ENCODE measurements at regions not wholly inside any gene's neighbourhood (a gene's known extent, or its start where the extent isn't known, plus 50 kb on each side); places are given as distances from the start of the nearest gene placed in this dataset.

DNA sequence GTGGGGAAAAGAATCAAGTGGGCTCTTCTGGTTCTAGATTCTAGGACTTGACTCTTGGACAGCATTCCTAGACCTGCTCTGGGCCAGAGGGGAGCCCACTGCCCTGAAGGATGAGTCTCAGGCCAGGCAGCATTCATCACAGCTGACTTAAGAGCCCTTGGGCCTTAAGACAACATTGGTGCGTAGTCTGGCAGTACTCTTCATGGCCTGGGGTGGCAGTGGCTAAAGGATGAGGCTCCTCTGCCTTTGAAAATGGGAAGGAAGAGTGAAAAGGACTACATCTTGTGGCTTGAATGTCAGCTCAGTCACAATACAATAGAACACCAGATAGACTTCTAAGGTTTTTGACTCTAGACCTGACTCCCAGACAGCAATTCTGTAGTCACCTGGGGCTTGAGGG, 1415.1 kb upstream of the PRMT6 start:
- Histone ChIP-seq H3K79me2 (ENCODE audit: control insufficient read depth, insufficient read depth, low read length) (no peaks in the 10 kb centered on the region), H3K36me3 (ENCODE audit: control insufficient read depth in 2 of 2, extremely low read depth in 1 of 2, insufficient read depth in 2 of 2, low read length in 2 of 2) (no peaks in the 10 kb centered on the region), H3K27ac (ENCODE audit: insufficient read depth, low read depth, low read length) (no peak overlapping the region), H3K9me3 (replicated peaks; ENCODE audit: control insufficient read depth, insufficient read depth, low read length) (no peaks in the 10 kb centered on the region), H3K27me3 (ENCODE audit: control insufficient read depth in 2 of 2, insufficient read depth in 2 of 2, low read length in 2 of 2) (no peaks in the 10 kb centered on the region), H2AFZ (ENCODE audit: low read depth, low read length) (no peak overlapping the region), H3K4me1 (ENCODE audit: control insufficient read depth, extremely low read depth, insufficient read depth, low read length) (no peaks in the 10 kb centered on the region), H3K9ac (replicated peaks; ENCODE audit: extremely low read depth, insufficient read depth, low read length) (no peak overlapping the region), H3K4me3 (replicated peaks in 1 of 3; ENCODE audit: insufficient read depth in 1 of 3, low read depth in 1 of 3, low read length in 3 of 3) (no peak overlapping the region), H3K4me2 (ENCODE audit: insufficient read depth, low read length) (no peak overlapping the region), H4K20me1 (replicated peaks; ENCODE audit: control insufficient read depth, extremely low read depth, insufficient read depth, low read length) (no peaks in the 10 kb centered on the region), H3K9me1 (replicated peaks; ENCODE audit: control insufficient read depth, extremely low read depth, insufficient read depth, low read length) (no peaks in the 10 kb centered on the region)
- CTCF ChIA-PET: no interaction called here
- POLR2A ChIA-PET: no interaction called here
- BruUV-seq (replicated peaks): no TSS peak
- TF ChIP-seq FOS (IDR thresholded peaks at IDR 0.05; ENCODE audit: borderline replicate concordance, insufficient read depth, low read length) (no peak), GATA2 (IDR thresholded peaks at IDR 0.05; ENCODE audit: insufficient read depth, insufficient read length, low read depth, low read length) (no peak), MYC (IDR thresholded peaks at IDR 0.05; ENCODE audit: low read depth, low read length) (no peak), POLR2A (IDR thresholded peaks at IDR 0.05; ENCODE audit: low read depth, low read length) (no peak), EZH2 (IDR thresholded peaks at IDR 0.05; ENCODE audit: borderline replicate concordance, low read depth, low read length, severe bottlenecking) (no peak)
- TF ChIP-seq, protein P1, sequence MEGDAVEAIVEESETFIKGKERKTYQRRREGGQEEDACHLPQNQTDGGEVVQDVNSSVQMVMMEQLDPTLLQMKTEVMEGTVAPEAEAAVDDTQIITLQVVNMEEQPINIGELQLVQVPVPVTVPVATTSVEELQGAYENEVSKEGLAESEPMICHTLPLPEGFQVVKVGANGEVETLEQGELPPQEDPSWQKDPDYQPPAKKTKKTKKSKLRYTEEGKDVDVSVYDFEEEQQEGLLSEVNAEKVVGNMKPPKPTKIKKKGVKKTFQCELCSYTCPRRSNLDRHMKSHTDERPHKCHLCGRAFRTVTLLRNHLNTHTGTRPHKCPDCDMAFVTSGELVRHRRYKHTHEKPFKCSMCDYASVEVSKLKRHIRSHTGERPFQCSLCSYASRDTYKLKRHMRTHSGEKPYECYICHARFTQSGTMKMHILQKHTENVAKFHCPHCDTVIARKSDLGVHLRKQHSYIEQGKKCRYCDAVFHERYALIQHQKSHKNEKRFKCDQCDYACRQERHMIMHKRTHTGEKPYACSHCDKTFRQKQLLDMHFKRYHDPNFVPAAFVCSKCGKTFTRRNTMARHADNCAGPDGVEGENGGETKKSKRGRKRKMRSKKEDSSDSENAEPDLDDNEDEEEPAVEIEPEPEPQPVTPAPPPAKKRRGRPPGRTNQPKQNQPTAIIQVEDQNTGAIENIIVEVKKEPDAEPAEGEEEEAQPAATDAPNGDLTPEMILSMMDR (IDR thresholded peaks at IDR 0.05; ENCODE audit: extremely low read depth in 1 of 2, insufficient read depth in 1 of 2, low read depth in 1 of 2, low read length in 2 of 2): no peak
- TF ChIP-seq, protein P2, sequence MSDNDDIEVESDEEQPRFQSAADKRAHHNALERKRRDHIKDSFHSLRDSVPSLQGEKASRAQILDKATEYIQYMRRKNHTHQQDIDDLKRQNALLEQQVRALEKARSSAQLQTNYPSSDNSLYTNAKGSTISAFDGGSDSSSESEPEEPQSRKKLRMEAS (IDR thresholded peaks at IDR 0.05; ENCODE audit: insufficient read depth, insufficient read length): no peak
- DNase-seq (ENCODE audit: low read depth, low spot score) (no peak), FAIRE-seq (no peak)
- dilution Hi-C loops (cut with MboI; ENCODE audit: extremely low pct_ligation_motif_present, low sequenced_read_pairs): no loop called here
- intact Hi-C loops (cut with micrococcal nuclease): no loop called here

DNA sequence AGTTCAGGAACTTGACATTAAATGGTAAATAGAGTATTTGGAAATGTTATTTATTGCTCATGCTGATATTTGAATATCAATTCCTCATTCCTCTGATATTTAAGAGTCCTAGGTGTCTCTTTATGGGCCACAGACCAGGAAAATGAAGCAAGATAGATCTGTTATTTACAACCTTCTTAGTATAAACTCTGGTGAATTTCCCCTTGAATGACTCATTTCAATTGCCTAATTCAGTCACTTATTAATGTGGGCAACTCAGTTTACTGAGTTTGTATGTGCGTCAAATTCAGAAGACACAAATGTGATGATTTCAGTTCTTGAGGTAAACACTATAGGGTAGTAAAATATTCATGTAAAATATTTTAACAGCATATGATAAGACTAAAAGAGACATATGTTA, 1404.4 kb upstream of the PRMT6 start:
- Histone ChIP-seq H3K4me1 (ENCODE audit: control insufficient read depth, extremely low read depth, insufficient read depth, low read length) (no peaks in the 10 kb centered on the region), H3K9me1 (replicated peaks; ENCODE audit: control insufficient read depth, extremely low read depth, insufficient read depth, low read length) (no peaks in the 10 kb centered on the region), H3K36me3 (ENCODE audit: control insufficient read depth in 2 of 2, extremely low read depth in 1 of 2, insufficient read depth in 2 of 2, low read length in 2 of 2) (no peaks in the 10 kb centered on the region), H3K4me2 (ENCODE audit: insufficient read depth, low read length) (no peak overlapping the region), H3K27ac (ENCODE audit: insufficient read depth, low read depth, low read length) (no peak overlapping the region), H3K79me2 (ENCODE audit: control insufficient read depth, insufficient read depth, low read length) (no peaks in the 10 kb centered on the region), H2AFZ (ENCODE audit: low read depth, low read length) (no peak overlapping the region), H3K9ac (replicated peaks; ENCODE audit: extremely low read depth, insufficient read depth, low read length) (no peak overlapping the region), H4K20me1 (replicated peaks; ENCODE audit: control insufficient read depth, extremely low read depth, insufficient read depth, low read length) (no peaks in the 10 kb centered on the region), H3K4me3 (replicated peaks in 1 of 3; ENCODE audit: insufficient read depth in 1 of 3, low read depth in 1 of 3, low read length in 3 of 3) (no peak overlapping the region), H3K9me3 (replicated peaks; ENCODE audit: control insufficient read depth, insufficient read depth, low read length) (peaks cover 3% of the 10 kb centered on the region), H3K27me3 (ENCODE audit: control insufficient read depth in 2 of 2, insufficient read depth in 2 of 2, low read length in 2 of 2) (no peaks in the 10 kb centered on the region)
- no TSS peak for BruUV-seq (replicated peaks)
- no peak for DNase-seq (ENCODE audit: low read depth, low spot score)
- ChIA-PET POLR2A (no interaction called here), CTCF (no interaction called here)
- no peak for FAIRE-seq
- dilution Hi-C loops (cut with MboI; ENCODE audit: extremely low pct_ligation_motif_present, low sequenced_read_pairs): no loop called here
- intact Hi-C loops (cut with micrococcal nuclease): no loop called here
- TF ChIP-seq MYC (IDR thresholded peaks at IDR 0.05; ENCODE audit: low read depth, low read length) (no peak), EZH2 (IDR thresholded peaks at IDR 0.05; ENCODE audit: borderline replicate concordance, low read depth, low read length, severe bottlenecking) (no peak), POLR2AphosphoS5 (IDR thresholded peaks at IDR 0.05; ENCODE audit: insufficient read depth, low read depth, low read length) (no peak), JUN (IDR thresholded peaks at IDR 0.05; ENCODE audit: borderline replicate concordance, insufficient read depth, insufficient read length, low read depth) (no peak), GATA2 (IDR thresholded peaks at IDR 0.05; ENCODE audit: insufficient read depth, insufficient read length, low read depth, low read length) (no peak), POLR2A (IDR thresholded peaks at IDR 0.05; ENCODE audit: low read depth, low read length) (no peak), FOS (IDR thresholded peaks at IDR 0.05; ENCODE audit: borderline replicate concordance, insufficient read depth, low read length) (no peak)
- TF ChIP-seq, protein P1 (IDR thresholded peaks at IDR 0.05; ENCODE audit: extremely low read depth in 1 of 2, insufficient read depth in 1 of 2, low read depth in 1 of 2, low read length in 2 of 2): no peak
- TF ChIP-seq, protein P2 (IDR thresholded peaks at IDR 0.05; ENCODE audit: insufficient read depth, insufficient read length): no peak

Measured in endothelial cell of umbilical vein (primary cell).